ENCODE measurements at regions not wholly inside any gene's neighbourhood (a gene's known extent, or its start where the extent isn't known, plus 50 kb on each side); places are given as distances from the start of the nearest gene placed in this dataset.

GRCh38 chr6:169158691-169159090 is 95.0 kb downstream of the THBS2 start:
- ATAC-seq (no peak), DNase-seq (no peak)
- Histone ChIP-seq H3K27ac (ENCODE audit: low read length) (peak overlapping the region; percentile 25), H3K27me3 (ENCODE audit: control insufficient read depth, insufficient read depth) (no peaks in the 10 kb centered on the region), H3K4me3 (ENCODE audit: low read length) (no peak overlapping the region), H3K4me1 (ENCODE audit: control insufficient read depth, insufficient read depth, low read length) (peaks cover 2% of the 10 kb centered on the region), H3K9me3 (ENCODE audit: control insufficient read depth, low read length) (no peaks in the 10 kb centered on the region)
- 52% methylated on average over 10 of the region's 10 CpGs for WGBS
- intact Hi-C loops (cut with DNase I): no loop called here

- H3K27me3 ChIP-seq (ENCODE audit: control insufficient read depth, insufficient read depth): no peaks in the 10 kb centered on the region
- H3K27ac ChIP-seq (ENCODE audit: low read length): peak overlapping the region; percentile 25
- peaks cover 2% of the 10 kb centered on the region for H3K4me1 ChIP-seq (ENCODE audit: control insufficient read depth, insufficient read depth, low read length)
- 18% methylated on average over 10 of the region's 10 CpGs for WGBS
- H3K9me3 ChIP-seq (ENCODE audit: control insufficient read depth, low read length): no peaks in the 10 kb centered on the region
- ATAC-seq: peak; percentile 37 to 75
- intact Hi-C loops (cut with DNase I): no loop called here
- no peak overlapping the region for H3K4me3 ChIP-seq (ENCODE audit: low read length)
- DNase-seq: peak; percentile 82 to 93 (median 92)
Measured at GRCh38 chr6:169158174-169158573, 95.5 kb downstream of the THBS2 start.

GRCh38 chr6:169157197-169158148 is 96.2 kb downstream of the THBS2 start:
- H3K27ac ChIP-seq (ENCODE audit: low read length): no peak overlapping the region
- H3K4me1 ChIP-seq (ENCODE audit: control insufficient read depth, insufficient read depth, low read length): peaks cover 2% of the 10 kb centered on the region
- peak in 1 of 2 donors; percentile 10 for ATAC-seq
- no peaks in the 10 kb centered on the region for H3K9me3 ChIP-seq (ENCODE audit: control insufficient read depth, low read length)
- H3K27me3 ChIP-seq (ENCODE audit: control insufficient read depth, insufficient read depth): no peaks in the 10 kb centered on the region
- intact Hi-C loops (cut with DNase I): no loop called here
- WGBS: 47% methylated on average over 22 of the region's 22 CpGs
- DNase-seq: peak in 1 of 3 donors; percentile 46
- no peak overlapping the region for H3K4me3 ChIP-seq (ENCODE audit: low read length)

DNA sequence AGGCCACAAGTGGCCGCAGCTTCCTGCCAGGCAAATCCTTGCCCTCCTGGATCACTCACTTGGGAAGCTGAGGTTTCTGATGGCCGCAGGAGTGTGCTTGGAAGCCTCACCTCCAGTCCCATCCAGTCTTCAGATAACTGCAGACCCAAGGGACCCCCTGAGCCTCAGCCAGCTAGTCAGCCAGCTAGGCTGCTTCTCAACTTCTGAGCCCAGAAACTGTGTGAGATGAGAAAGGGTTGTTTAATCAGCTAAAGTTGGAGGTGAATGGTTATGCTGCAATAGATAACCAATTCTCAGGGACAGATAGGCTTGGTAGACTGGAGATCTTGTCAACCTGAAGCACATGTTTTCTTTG is 96.9 kb downstream of the THBS2 start:
- peak in 1 of 2 donors; percentile 4 for ATAC-seq
- intact Hi-C loops (cut with DNase I): no loop called here

GRCh38 chr6:169156108-169156792 is 97.4 kb downstream of the THBS2 start:
- H3K27ac ChIP-seq (ENCODE audit: low read length): no peak overlapping the region
- H3K4me1 ChIP-seq (ENCODE audit: control insufficient read depth, insufficient read depth, low read length): peaks cover 2% of the 10 kb centered on the region
- WGBS: 74% methylated on average over 17 of the region's 17 CpGs
- no peaks in the 10 kb centered on the region for H3K27me3 ChIP-seq (ENCODE audit: control insufficient read depth, insufficient read depth)
- intact Hi-C loops (cut with DNase I): no loop called here
- H3K9me3 ChIP-seq (ENCODE audit: control insufficient read depth, low read length): no peaks in the 10 kb centered on the region
- DNase-seq: peak in 1 of 3 donors; percentile 67
- ATAC-seq: peak in 1 of 2 donors; percentile 61
- H3K4me3 ChIP-seq (ENCODE audit: low read length): no peak overlapping the region

More for the DNA sequence above, 96.9 kb downstream of the THBS2 start:
- no peaks in the 10 kb centered on the region for H3K9me3 ChIP-seq (ENCODE audit: control insufficient read depth, low read length)
- H3K27me3 ChIP-seq (ENCODE audit: control insufficient read depth, insufficient read depth): no peaks in the 10 kb centered on the region
- DNase-seq: no peak
- WGBS: 61% methylated on average over 2 of the region's 2 CpGs
- H3K4me1 ChIP-seq (ENCODE audit: control insufficient read depth, insufficient read depth, low read length): peaks cover 2% of the 10 kb centered on the region
- no peak overlapping the region for H3K4me3 ChIP-seq (ENCODE audit: low read length)
- no peak overlapping the region for H3K27ac ChIP-seq (ENCODE audit: low read length)

DNA sequence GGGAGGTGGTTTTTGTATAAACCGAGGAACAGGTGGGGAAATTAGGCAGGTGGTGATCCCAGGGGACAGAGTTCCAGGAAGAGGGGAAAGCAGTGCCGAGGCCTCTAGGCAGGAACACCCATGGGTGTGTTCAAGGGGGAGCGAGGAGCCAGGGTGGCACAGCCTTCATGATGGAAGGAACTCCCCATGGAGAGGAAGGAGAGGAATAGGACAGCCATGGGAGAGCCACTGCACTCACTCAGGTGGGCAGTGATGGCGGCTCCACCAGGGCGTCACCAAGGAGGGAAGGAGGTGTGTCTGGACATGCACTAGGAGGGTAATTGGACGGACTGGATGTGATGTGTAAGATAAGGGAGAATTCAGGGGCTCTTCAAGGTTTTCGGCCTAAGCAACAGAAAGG is 98.2 kb downstream of the THBS2 start:
- ATAC-seq (no peak), DNase-seq (no peak)
- intact Hi-C loops (cut with DNase I): no loop called here
- no peak overlapping the region for H3K27ac ChIP-seq (ENCODE audit: low read length)
- no peak overlapping the region for H3K4me3 ChIP-seq (ENCODE audit: low read length)
- peaks cover 2% of the 10 kb centered on the region for H3K4me1 ChIP-seq (ENCODE audit: control insufficient read depth, insufficient read depth, low read length)
- WGBS: 96% methylated on average over 7 of the region's 7 CpGs
- H3K9me3 ChIP-seq (ENCODE audit: control insufficient read depth, low read length): no peaks in the 10 kb centered on the region
- no peaks in the 10 kb centered on the region for H3K27me3 ChIP-seq (ENCODE audit: control insufficient read depth, insufficient read depth)

GRCh38 chr6:169153401-169153800 is 100.2 kb downstream of the THBS2 start:
- H3K4me1 ChIP-seq (ENCODE audit: control insufficient read depth, insufficient read depth, low read length): peaks cover 2% of the 10 kb centered on the region
- DNase-seq (no peak), ATAC-seq (no peak)
- no peak overlapping the region for H3K4me3 ChIP-seq (ENCODE audit: low read length)
- H3K27ac ChIP-seq (ENCODE audit: low read length): no peak overlapping the region
- WGBS: 87% methylated on average over 4 of the region's 4 CpGs
- H3K27me3 ChIP-seq (ENCODE audit: control insufficient read depth, insufficient read depth): no peaks in the 10 kb centered on the region
- H3K9me3 ChIP-seq (ENCODE audit: control insufficient read depth, low read length): no peaks in the 10 kb centered on the region
- intact Hi-C loops (cut with DNase I): no loop called here

DNA sequence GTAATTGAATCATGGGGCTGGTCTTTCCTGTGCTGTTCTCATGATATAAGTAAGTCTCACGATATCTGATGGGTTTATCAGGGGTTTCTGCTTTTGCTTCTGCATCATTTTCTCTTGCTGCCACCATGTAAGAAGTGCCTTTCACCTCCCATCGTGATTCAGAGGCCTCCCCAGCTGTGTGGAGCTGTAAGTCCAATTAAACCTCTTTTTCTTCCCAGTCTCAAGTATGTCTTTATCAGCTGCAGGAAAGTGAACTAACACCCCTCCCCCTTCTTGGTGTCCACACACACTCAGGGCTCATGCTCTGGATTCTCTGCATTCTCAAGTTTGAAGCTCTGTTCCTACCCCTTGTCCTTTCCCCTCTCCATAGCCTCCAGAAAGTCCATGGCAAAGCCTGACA is 107.1 kb downstream of the THBS2 start:
- no peak overlapping the region for H3K27ac ChIP-seq (ENCODE audit: low read length)
- intact Hi-C loops (cut with DNase I): no loop called here
- H3K4me3 ChIP-seq (ENCODE audit: low read length): no peak overlapping the region
- no peaks in the 10 kb centered on the region for H3K27me3 ChIP-seq (ENCODE audit: control insufficient read depth, insufficient read depth)
- H3K9me3 ChIP-seq (ENCODE audit: control insufficient read depth, low read length): no peaks in the 10 kb centered on the region
- no peak for DNase-seq
- no peak for ATAC-seq
- no peaks in the 10 kb centered on the region for H3K4me1 ChIP-seq (ENCODE audit: control insufficient read depth, insufficient read depth, low read length)
- WGBS: 56% methylated on average over 2 of the region's 2 CpGs

- ATAC-seq (no peak), DNase-seq (peak in 1 of 3 donors; percentile 33)
- H3K4me3 ChIP-seq (ENCODE audit: low read length): no peak overlapping the region
- H3K27ac ChIP-seq (ENCODE audit: low read length): no peak overlapping the region
- intact Hi-C loops (cut with DNase I): no loop called here
- no peaks in the 10 kb centered on the region for H3K9me3 ChIP-seq (ENCODE audit: control insufficient read depth, low read length)
- no peaks in the 10 kb centered on the region for H3K27me3 ChIP-seq (ENCODE audit: control insufficient read depth, insufficient read depth)
- no peaks in the 10 kb centered on the region for H3K4me1 ChIP-seq (ENCODE audit: control insufficient read depth, insufficient read depth, low read length)
- WGBS: 62% methylated on average over 10 of the region's 10 CpGs
Measured at GRCh38 chr6:169145991-169146501, 107.6 kb downstream of the THBS2 start.

- Histone ChIP-seq H3K4me1 (ENCODE audit: control insufficient read depth, insufficient read depth, low read length) (no peaks in the 10 kb centered on the region), H3K9me3 (ENCODE audit: control insufficient read depth, low read length) (no peaks in the 10 kb centered on the region), H3K27me3 (ENCODE audit: control insufficient read depth, insufficient read depth) (no peaks in the 10 kb centered on the region), H3K27ac (ENCODE audit: low read length) (no peak overlapping the region), H3K4me3 (ENCODE audit: low read length) (no peak overlapping the region)
- DNase-seq (no peak), ATAC-seq (no peak)
- WGBS: 68% methylated on average over 6 of the region's 6 CpGs
- intact Hi-C loops (cut with DNase I): no loop called here
Measured at GRCh38 chr6:169145496-169145895, 108.2 kb downstream of the THBS2 start.

GRCh38 chr6:169144356-169144755 is 109.3 kb downstream of the THBS2 start:
- DNase-seq: no peak
- Histone ChIP-seq H3K4me1 (ENCODE audit: control insufficient read depth, insufficient read depth, low read length) (no peaks in the 10 kb centered on the region), H3K4me3 (ENCODE audit: low read length) (no peak overlapping the region), H3K27me3 (ENCODE audit: control insufficient read depth, insufficient read depth) (no peaks in the 10 kb centered on the region), H3K9me3 (ENCODE audit: control insufficient read depth, low read length) (no peaks in the 10 kb centered on the region), H3K27ac (ENCODE audit: low read length) (no peak overlapping the region)
- intact Hi-C loops (cut with DNase I): no loop called here
- no peak for ATAC-seq
- 87% methylated on average over 2 of the region's 2 CpGs for WGBS
